HG02943 (cell line): ENCODE measurements at regions not wholly inside any gene's neighbourhood (a gene's known extent, or its start where the extent isn't known, plus 50 kb on each side); places are given as distances from the start of the nearest gene placed in this dataset.
"Not testable (repeated sequence)": the region's sequence is repeated elsewhere in the genome, so short reads cannot be mapped to it uniquely, and the experiment has no call there.

ENCODE experiments used
- ATAC-seq: cut with Tn5 transposase; IDR thresholded peaks from one replicate; pipeline ENCODE4 v1.9.1; 2021; ENCODE audit warnings: mild to moderate bottlenecking, low read depth, moderate library complexity; ENCODE audit not compliant: unreplicated experiment

- ATAC-seq = not testable (repeated sequence)
Measured at GRCh38 chr6:121631752-121632151, 196.3 kb downstream of the GJA1 start.

GRCh38 chr6:121633309-121633708, 197.9 kb downstream of the GJA1 start:
- ATAC-seq = no peak

DNA sequence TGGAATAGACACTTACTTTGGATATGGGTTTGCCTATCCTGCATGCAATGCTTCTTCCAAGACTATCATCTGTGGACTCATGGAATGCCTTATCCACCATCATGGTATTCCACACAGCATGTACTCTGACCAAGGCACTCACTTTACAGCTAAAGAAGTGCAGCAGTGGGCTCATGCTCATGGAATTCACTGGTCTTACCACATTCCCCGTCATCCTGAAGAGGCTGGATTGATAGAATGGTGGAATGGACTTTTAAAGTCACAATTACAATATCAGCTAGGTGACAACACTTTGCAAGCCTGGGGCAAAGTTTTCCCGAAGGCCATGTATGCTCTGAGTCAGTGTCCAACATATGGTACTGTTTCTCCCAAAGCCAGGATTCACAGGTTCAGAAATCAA, 199.1 kb downstream of the GJA1 start:
- not testable (repeated sequence) for ATAC-seq

- ATAC-seq = no peak
Measured at GRCh38 chr6:121635355-121635754, 199.9 kb downstream of the GJA1 start.

GRCh38 chr6:121636217-121636616, 200.8 kb downstream of the GJA1 start:
- ATAC-seq = not testable (repeated sequence)

GRCh38 chr6:121639021-121639420, 203.6 kb downstream of the GJA1 start:
- ATAC-seq = no peak

DNA sequence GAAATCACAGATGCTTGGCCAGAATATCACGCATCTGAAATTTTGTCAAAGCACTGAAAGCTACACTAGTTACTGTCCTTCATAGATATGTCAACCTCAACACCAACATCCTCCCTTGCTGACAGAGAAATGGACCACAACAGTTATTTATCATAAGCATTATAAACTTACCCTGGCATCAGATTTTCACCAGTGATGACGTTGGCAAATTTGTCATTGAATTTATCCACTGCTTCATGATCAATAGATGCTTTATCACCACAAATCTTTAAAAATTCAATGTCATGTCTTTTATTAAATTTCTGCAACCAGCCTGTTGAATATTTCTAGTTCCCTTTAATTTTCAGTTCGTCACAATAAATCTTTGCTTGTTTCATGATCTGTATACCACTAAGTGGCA, 205.7 kb downstream of the GJA1 start:
- no peak for ATAC-seq

- ATAC-seq = no peak
Measured at GRCh38 chr6:121645100-121645745, 209.8 kb downstream of the GJA1 start.

GRCh38 chr6:121647905-121648304, 212.5 kb downstream of the GJA1 start:
- no peak for ATAC-seq

GRCh38 chr6:121649951-121650350, 214.5 kb downstream of the GJA1 start:
- ATAC-seq = no peak

DNA sequence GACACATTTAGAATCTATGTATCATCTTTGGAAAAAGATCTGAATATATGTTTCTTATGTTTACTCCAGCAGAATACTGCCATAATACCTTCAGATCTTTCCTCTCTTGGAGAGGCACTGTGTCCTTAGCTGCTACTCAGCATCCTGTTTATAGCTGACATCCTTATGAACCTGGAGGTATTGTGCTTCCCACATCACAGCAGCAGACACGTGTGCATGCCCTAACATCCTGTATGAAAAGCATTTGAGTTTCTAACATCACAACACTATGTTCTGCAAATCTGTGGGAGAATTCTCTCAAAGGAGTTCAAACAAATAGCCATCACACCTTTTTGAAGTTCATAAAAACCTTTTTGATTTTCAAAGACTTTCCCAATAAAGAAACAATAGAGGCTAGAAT, 216.0 kb downstream of the GJA1 start:
- ATAC-seq = no peak

DNA sequence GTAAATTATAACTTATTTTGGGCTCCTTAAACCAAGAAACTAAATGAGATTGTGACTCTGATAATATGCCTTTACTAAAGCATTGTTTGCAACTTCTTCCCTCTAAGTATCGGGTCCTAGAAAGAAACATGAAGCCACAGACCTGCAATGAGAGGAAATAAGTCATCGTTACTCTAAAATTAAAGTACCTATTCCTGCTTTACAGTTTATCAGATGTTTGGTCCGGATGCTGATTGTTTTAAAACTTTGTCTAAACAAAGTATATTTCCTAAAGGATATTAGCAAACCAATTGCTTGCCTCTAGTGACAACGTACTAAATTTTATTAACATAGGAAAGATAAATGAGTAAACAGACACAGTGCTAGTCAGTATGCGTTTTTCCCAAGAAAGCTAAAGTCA, 216.8 kb downstream of the GJA1 start:
- no peak for ATAC-seq

GRCh38 chr6:121652726-121653623, 217.5 kb downstream of the GJA1 start:
- ATAC-seq = no peak

GRCh38 chr6:121653624-121654008, 218.2 kb downstream of the GJA1 start:
- ATAC-seq = no peak

GRCh38 chr6:121657972-121658371, 222.5 kb downstream of the GJA1 start:
- no peak for ATAC-seq

DNA sequence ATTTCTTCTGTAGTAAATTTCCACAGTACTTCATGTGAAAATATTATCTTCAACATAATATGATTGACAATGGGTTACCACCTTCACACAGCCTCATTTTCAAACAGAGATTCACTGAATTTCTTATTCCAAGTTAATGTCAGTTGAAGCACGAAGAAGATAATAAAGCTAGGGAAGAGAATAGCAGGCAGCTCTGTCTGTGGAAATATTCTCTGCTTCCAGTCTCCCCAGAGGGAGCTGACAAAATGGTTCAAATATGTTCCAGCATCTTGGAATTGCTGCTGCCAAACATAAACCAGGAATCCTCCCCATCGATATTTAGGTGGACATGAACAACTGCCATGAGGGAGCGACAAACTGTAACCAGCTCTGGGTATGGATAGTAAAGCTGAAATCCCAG, 224.8 kb downstream of the GJA1 start:
- ATAC-seq = no peak

- ATAC-seq = no peak
Measured at GRCh38 chr6:121663292-121663810, 227.9 kb downstream of the GJA1 start.

GRCh38 chr6:121664158-121664557, 228.7 kb downstream of the GJA1 start:
- no peak for ATAC-seq

GRCh38 chr6:121666814-121667213, 231.4 kb downstream of the GJA1 start:
- ATAC-seq = no peak

GRCh38 chr6:121668259-121668658, 232.8 kb downstream of the GJA1 start:
- ATAC-seq = no peak

GRCh38 chr6:121670511-121670910, 235.1 kb downstream of the GJA1 start:
- no peak for ATAC-seq

DNA sequence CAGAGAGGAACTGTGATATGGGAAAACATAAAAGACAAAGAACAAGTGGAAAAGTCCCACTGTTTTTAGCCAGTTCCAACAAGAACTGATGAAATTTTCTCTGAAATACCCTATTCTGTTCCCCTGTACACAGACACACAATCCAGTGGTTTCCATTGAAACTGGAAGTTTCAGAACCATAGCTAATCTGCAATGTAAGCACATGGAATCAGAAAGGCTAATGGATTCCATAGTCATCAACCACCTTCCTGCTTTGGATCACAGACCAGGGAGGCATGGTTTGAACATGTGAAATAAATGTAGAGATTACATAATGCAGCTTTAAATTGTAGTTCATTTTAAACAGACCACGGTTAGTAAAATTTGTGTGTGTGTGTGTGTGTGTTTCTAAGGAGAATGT, 242.1 kb downstream of the GJA1 start:
- ATAC-seq = no peak
